Neural cell (in vitro differentiated cells): ENCODE measurements at regions not wholly inside any gene's neighbourhood (a gene's known extent, or its start where the extent isn't known, plus 50 kb on each side); places are given as distances from the start of the nearest gene placed in this dataset.

Source experiments
- H2AFZ ChIP-seq: fragments of 200-600, 300-800 bp; sonication (generic), shearing (Covaris generic); 2 replicates; pipeline ENCODE4 v1.6.0; 2014; ENCODE audit warnings: low read depth, mild to moderate bottlenecking, antibody characterized with exemption, low read length, moderate library complexity
- H3F3A ChIP-seq: fragments of 200-600 bp; shearing (Covaris generic); 2 replicates; pipeline ENCODE4 v1.6.1; 2016; ENCODE audit warnings: mild to moderate bottlenecking, moderate library complexity, mixed read lengths, antibody characterized with exemption, low read length; ENCODE audit not compliant: insufficient read depth, poor library complexity, severe bottlenecking
- H3K27ac ChIP-seq: fragments of 200-600, 300-800 bp; sonication (generic), shearing (Covaris generic); 2 replicates; pipeline ENCODE4 v1.5.1; 2014; ENCODE audit warnings: mild to moderate bottlenecking, low read length, moderate library complexity
- H3K27me3 ChIP-seq: fragments of 300-800, 200-600 bp; sonication (generic), shearing (Covaris generic); 2 replicates; pipeline ENCODE4 v1.6.0; 2014; ENCODE audit warnings: mild to moderate bottlenecking, low read depth, low read length, moderate library complexity; ENCODE audit not compliant: insufficient read depth
- H3K36me3 ChIP-seq: fragments of 300-800, 200-600 bp; sonication (generic), shearing (Covaris generic); 2 replicates; pipeline ENCODE4 v1.5.1; 2014; ENCODE audit warnings: mild to moderate bottlenecking, antibody characterized with exemption, low read length, moderate library complexity; ENCODE audit not compliant: insufficient read depth
- H3K4me2 ChIP-seq: fragments of 300-800, 200-600 bp; sonication (generic), shearing (Covaris generic); 2 replicates; pipeline ENCODE4 v1.6.0; 2014; ENCODE audit warnings: mild to moderate bottlenecking, low read length
- H3K4me3 ChIP-seq: fragments of 300-800, 200-600 bp; sonication (generic), shearing (Covaris generic); 2 replicates; pipeline ENCODE4 v1.5.1; 2014; ENCODE audit warnings: mild to moderate bottlenecking, low read length, moderate library complexity
- H3K79me2 ChIP-seq: fragments of 200-600 bp; shearing (Covaris generic); replicated peaks from 2 replicates; pipeline ENCODE4 v1.6.0; 2014; ENCODE audit warnings: mild to moderate bottlenecking, low read length, moderate library complexity; ENCODE audit not compliant: insufficient read depth
- H3K9ac ChIP-seq: fragments of 300-800, 200-600 bp; sonication (generic), shearing (Covaris generic); 2 replicates; pipeline ENCODE4 v1.6.1; 2016; ENCODE audit warnings: mild to moderate bottlenecking, low read length, mixed read lengths
- H3K9me2 ChIP-seq: fragments of 200-600 bp; shearing (Covaris generic); 2 replicates; pipeline ENCODE4 v1.6.1; 2016; ENCODE audit warnings: mild to moderate bottlenecking, low read length, mixed read lengths; ENCODE audit not compliant: insufficient read depth
- H3K9me3 ChIP-seq: fragments of 200-600, 300-800 bp; sonication (generic), shearing (Covaris generic); 2 replicates; pipeline ENCODE4 v1.6.1; 2016; ENCODE audit warnings: mild to moderate bottlenecking, mixed run types, low read length, moderate library complexity, mixed read lengths
- H4K20me1 ChIP-seq: fragments of 200-600 bp; shearing (Covaris generic); 2 replicates; pipeline ENCODE4 v1.6.1; 2016; ENCODE audit warnings: mild to moderate bottlenecking, mixed run types; ENCODE audit not compliant: insufficient read depth
- CTCF ChIP-seq: fragments of 450-650 bp; IDR thresholded peaks from 2 replicates; pipeline ENCODE4 v1.5.1; 2014; ENCODE audit warnings: antibody characterized with exemption, mild to moderate bottlenecking, moderate library complexity; ENCODE audit not compliant: poor library complexity, severe bottlenecking
- EP300 ChIP-seq: fragments of 450-650 bp; conservative IDR thresholded peaks from 2 replicates; pipeline ENCODE4 v1.6.1; 2014; ENCODE audit warnings: antibody characterized with exemption, mild to moderate bottlenecking, moderate library complexity; ENCODE audit not compliant: poor library complexity, severe bottlenecking
- EZH2 ChIP-seq: fragments of 200-600, 300-800 bp; shearing (Covaris generic), sonication (generic); IDR thresholded peaks from 2 replicates; pipeline ENCODE4 v1.6.1; 2014; ENCODE audit warnings: antibody characterized with exemption, low read length, borderline replicate concordance, mild to moderate bottlenecking; ENCODE audit not compliant: insufficient read depth, poor library complexity, severe bottlenecking
- MXI1 ChIP-seq: fragments of 450-650 bp; conservative IDR thresholded peaks from 2 replicates; pipeline ENCODE4 v1.6.1; 2014; ENCODE audit warnings: antibody characterized with exemption, mild to moderate bottlenecking; ENCODE audit not compliant: poor library complexity, severe bottlenecking
- POLR2AphosphoS5 ChIP-seq: IDR thresholded peaks from 2 replicates; pipeline ENCODE4 v1.6.1; 2012
- RAD21 ChIP-seq: fragments of 450-650 bp; conservative IDR thresholded peaks from 2 replicates; pipeline ENCODE4 v1.6.1; 2014; ENCODE audit warnings: antibody characterized with exemption, mild to moderate bottlenecking, moderate library complexity
- SMC3 ChIP-seq: fragments of 450-650 bp; conservative IDR thresholded peaks from 2 replicates; pipeline ENCODE4 v1.6.1; 2014; ENCODE audit warnings: antibody characterized with exemption, mild to moderate bottlenecking, moderate library complexity; ENCODE audit not compliant: poor library complexity
- TAF1 ChIP-seq: IDR thresholded peaks from 2 replicates; pipeline ENCODE4 v1.6.1; 2012; ENCODE audit warnings: low read depth
- TF ChIP-seq, protein P1 (sequence below): IDR thresholded peaks from 2 replicates; pipeline ENCODE4 v1.6.1; 2012; ENCODE audit warnings: borderline replicate concordance

DNA sequence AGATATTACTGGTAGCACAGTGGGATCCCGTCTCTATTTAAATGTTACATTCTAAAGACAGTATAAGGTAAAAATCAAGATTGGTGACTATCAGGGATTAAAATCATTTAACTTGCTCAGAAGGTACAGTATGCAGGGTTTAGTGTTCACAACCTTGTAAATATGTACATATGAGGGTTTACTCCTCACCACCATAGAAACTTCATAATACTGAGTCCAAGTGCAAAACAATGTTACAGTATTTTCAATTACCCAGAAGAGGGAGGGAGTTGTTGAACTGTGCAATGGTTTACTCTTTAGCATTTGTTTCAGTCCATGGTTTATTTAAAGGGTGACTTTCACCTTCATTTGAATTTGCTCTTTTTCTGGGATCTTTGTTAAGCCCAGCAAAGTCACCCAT is 165.1 kb downstream of the ZNF621 start:
- no peak for TF ChIP-seq CTCF
- TF ChIP-seq SMC3, result no peak
- TF ChIP-seq, protein P1, sequence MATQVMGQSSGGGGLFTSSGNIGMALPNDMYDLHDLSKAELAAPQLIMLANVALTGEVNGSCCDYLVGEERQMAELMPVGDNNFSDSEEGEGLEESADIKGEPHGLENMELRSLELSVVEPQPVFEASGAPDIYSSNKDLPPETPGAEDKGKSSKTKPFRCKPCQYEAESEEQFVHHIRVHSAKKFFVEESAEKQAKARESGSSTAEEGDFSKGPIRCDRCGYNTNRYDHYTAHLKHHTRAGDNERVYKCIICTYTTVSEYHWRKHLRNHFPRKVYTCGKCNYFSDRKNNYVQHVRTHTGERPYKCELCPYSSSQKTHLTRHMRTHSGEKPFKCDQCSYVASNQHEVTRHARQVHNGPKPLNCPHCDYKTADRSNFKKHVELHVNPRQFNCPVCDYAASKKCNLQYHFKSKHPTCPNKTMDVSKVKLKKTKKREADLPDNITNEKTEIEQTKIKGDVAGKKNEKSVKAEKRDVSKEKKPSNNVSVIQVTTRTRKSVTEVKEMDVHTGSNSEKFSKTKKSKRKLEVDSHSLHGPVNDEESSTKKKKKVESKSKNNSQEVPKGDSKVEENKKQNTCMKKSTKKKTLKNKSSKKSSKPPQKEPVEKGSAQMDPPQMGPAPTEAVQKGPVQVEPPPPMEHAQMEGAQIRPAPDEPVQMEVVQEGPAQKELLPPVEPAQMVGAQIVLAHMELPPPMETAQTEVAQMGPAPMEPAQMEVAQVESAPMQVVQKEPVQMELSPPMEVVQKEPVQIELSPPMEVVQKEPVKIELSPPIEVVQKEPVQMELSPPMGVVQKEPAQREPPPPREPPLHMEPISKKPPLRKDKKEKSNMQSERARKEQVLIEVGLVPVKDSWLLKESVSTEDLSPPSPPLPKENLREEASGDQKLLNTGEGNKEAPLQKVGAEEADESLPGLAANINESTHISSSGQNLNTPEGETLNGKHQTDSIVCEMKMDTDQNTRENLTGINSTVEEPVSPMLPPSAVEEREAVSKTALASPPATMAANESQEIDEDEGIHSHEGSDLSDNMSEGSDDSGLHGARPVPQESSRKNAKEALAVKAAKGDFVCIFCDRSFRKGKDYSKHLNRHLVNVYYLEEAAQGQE, result no peak
- no peak for TF ChIP-seq TAF1
- no peak for TF ChIP-seq EP300
- TF ChIP-seq MXI1, result no peak
- TF ChIP-seq RAD21, result no peak
- no peaks in the 10 kb centered on the region for H4K20me1 ChIP-seq
- H3K36me3 ChIP-seq, result no peaks in the 10 kb centered on the region
- H3F3A ChIP-seq, result no peaks in the 10 kb centered on the region
- H3K9me3 ChIP-seq, result no peaks in the 10 kb centered on the region
- no peak overlapping the region for H3K27ac ChIP-seq
- H2AFZ ChIP-seq, result no peak overlapping the region
- H3K27me3 ChIP-seq, result no peaks in the 10 kb centered on the region
- H3K9me2 ChIP-seq, result no peaks in the 10 kb centered on the region
- no peak overlapping the region for H3K9ac ChIP-seq
- no peak overlapping the region for H3K4me3 ChIP-seq
- H3K4me2 ChIP-seq, result no peak overlapping the region
- H3K79me2 ChIP-seq, result no peaks in the 10 kb centered on the region

- Histone ChIP-seq H3K27me3 (no peaks in the 10 kb centered on the region), H3K9me3 (no peaks in the 10 kb centered on the region), H3K9me2 (no peaks in the 10 kb centered on the region), H3K79me2 (no peaks in the 10 kb centered on the region), H3K36me3 (no peaks in the 10 kb centered on the region), H3K27ac (no peak overlapping the region), H4K20me1 (no peaks in the 10 kb centered on the region), H2AFZ (no peak overlapping the region), H3F3A (no peaks in the 10 kb centered on the region), H3K4me3 (no peak overlapping the region), H3K9ac (no peak overlapping the region), H3K4me2 (no peak overlapping the region)
- TF ChIP-seq RAD21 (no peak), EP300 (no peak), TAF1 (no peak), SMC3 (no peak), CTCF (no peak), POLR2AphosphoS5 (no peak), EZH2 (no peak), MXI1 (no peak)
- TF ChIP-seq, protein P1, result no peak
Measured at GRCh38 chr3:40690749-40691451, 166.1 kb downstream of the ZNF621 start.
